DMS153 (cell line): ENCODE measurements at regions not wholly inside any gene's neighbourhood (a gene's known extent, or its start where the extent isn't known, plus 50 kb on each side); places are given as distances from the start of the nearest gene placed in this dataset.

Experiments used
- DNase-seq: peaks from one replicate; lab custom pipeline; 2025; lab: John Stamatoyannopoulos, UW

DNA sequence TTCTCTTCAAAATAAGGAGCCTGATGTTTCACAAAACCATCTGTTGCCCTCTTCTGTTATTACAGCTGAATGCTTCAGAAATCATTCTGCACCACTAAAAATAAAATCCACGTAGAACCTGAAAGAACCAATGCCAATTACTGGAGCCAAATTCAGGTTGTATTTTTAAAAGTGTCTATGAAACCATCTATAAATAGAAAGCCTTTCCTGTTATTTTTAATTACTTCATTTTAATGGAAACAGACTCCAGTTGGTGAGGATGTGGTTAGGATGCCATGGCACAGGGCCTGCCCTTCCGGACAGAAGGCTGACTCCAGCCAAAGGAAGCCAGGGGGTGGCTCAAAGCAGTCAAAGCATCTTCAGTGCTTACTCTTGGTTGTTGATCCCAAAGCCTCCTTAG, 119.8 kb downstream of the TENT4A start:
- no peak for DNase-seq

DNA sequence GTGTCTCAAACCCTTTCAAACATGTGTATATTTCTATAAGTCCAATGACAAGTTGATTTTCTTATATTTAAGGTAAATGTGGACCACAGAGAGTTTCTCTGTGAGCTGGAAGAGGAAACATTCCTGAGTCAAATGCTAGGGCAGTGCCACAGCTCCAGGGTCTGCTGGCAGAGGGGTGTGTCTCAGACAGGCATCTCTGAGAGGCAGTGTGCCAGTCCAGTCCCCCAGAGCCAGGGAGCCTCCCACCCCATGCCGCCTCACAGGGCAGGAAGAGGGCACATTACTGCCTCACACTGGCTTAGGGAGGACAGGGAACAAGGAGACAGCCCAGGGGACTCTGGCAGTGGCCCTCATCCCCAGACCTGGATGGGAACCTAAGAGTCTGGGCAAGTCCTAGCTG, 120.2 kb downstream of the TENT4A start:
- no peak for DNase-seq

DNA sequence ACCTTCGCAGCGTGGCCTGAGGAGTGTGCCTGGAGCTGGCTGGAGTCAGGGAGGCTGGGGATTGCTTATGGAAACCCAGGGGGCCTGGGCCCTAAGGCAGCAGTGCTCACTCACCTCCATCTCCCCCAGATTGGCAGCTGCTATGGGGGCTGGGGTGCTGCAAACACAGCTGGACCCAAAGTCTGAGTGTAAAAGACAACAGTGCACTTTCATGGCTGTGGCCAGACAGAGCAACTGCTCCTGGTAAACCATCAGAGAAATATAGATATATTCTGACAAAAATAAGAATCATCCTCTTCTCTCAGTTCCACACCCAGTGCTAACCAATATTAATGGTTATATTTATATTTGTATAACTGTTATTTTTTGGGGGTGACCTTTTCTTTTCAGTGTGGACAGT, 123.9 kb downstream of the TENT4A start:
- DNase-seq: no peak

DNA sequence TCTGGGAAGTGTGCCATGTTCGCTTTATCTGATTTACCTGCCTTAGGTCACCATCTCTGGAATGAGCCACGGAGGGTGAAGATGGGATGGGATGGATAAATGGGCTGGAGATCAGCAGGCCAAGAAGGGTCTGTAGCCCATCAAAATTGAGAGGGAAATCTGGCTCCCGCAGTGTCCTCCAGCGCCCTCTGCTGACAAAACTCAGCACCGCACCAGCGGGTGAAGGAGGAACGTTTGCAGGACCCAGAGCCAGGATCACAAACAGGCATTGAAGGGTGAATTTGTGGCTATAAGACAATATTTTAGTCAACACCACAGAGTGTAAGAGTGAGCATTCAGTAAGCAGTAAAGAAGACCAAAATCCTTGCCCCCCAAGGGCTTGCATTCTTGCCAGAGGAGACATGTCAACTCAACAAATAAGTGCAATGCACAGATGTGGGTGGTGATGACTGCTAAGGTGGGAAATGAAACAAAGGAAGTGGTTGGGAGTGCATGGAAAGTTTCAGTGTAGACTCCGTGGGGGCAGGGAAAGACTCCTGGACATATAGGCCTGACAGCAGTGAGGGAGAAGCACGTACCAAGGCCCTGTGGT, 124.4 kb downstream of the TENT4A start:
- DNase-seq: no peak

DNA sequence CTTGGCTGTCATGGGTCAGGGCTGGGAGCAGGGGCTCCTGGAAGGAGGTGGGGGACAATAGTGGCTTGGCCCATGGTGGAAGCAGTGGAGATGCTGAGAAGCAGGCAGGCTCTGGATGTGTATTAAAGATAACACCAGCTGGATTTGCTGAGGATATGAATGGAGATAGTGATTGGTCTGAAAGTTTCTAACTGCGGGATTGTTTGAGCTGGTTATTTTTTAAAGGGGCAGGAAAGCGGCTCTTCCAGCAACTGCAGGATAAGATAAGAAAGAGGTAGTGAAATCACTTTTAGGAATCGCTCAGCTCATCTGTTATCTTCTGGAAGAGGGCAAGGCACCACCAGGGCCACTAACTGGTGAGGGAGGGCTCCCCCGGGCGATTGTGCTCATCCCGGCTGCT, 125.5 kb downstream of the TENT4A start:
- no peak for DNase-seq

DNA sequence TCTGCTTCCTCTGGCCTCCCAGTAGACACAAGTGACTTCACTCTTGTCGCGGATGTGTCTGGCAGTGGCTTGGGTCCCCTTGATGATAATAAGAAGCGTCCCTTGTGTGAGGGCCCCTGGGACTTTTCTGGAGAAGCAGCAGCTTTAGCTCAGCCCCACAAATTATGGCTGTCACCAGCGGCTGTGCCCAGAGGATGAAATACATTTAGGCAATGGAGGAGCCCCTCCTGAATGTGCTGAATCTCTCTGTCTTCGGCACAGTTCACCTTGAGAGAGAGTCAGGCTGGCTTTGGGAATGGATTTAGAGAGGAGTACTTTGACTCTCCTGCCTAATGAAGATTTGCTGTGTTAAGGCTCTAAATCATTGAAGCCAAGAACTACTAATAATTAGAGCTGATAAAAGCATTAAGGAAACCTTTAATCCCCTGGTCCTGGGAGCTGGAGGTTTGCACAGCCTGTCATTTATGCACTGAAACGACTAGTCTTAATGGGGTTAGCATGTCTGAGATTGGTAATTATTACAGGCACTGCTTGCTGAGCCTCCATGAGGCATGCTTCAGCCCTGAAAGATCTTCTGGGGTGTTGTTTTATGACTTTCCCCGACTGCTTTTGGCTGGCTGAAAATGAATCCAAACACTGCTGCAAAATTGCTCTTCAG, 127.0 kb downstream of the TENT4A start:
- DNase-seq: no peak

DNA sequence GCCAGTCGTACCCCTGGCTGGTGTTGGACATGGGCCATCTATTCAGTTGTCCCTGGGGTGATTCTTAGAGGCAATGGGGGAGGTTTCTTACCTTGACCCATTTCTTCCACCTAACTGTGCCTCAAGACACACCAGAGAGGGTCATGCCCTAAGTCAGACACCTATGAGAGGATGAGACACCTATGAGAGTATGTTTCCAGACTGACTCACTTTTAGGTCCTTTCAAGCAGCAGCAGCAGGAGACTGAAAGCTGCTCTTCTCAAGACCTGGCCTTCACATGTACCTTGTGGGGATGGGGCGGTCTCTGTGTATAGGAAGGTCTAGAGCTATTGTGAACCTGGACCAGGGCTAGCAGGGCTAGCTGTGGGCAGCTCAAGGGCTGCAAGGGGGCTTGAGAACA, 130.1 kb downstream of the TENT4A start:
- no peak for DNase-seq

DNA sequence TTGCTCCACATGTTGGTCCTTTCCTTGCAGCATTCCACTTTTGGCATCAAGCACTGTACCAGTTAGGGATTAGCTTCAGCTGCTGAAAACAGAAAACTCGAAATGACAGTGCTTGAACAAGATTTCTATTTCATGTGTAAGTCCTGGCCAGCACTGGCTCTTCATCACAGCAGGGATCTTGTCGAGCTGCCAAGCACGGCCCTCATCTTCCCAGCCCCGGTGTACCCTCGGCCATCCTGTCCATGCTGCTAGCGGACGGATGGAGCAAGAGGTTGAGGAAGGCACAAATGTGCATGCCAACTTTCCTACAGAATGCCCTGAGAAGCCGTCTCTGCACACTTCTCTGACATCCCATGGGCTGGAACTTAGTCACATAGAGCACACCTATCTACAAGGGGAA, 130.6 kb downstream of the TENT4A start:
- DNase-seq: no peak

DNA sequence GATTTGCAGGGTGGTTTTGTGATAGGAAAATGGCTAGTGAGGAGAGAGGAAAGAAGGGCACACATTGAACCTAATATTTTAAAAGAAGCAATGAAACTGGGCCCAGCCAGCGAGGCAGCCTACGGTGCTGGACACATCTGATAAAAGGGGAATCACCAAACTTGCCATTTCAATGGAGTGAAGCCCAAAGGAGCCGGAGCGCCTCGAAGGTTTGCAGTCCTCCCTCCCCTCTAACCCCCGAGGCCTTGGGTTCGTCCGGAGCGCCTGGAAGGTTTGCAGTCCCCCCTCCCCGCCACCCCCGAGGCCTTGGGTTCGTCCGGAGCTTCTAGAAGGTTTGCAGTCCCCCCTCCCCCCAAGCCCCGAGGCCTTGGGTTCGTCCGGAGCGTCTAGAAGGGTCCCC, 132.6 kb downstream of the TENT4A start:
- no peak for DNase-seq

DNA sequence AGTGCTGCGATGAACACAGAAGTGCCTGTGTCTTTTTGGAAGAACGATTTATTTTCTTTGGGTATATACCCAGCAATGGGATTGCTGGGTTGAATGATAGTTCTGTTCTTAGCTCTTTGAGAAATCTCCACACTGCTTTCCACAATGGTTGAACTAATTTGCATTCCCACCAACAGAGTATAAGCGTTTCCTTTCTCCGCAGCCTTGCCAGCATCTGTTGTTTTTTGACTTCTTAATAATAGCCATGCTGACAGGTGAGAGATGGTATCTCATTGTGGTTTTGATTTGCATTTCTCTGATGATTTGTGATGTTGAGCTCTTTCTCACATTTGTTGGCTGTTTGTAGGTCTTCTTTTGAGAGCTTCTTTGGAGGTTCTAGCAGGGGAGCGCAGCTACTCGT, 134.6 kb downstream of the TENT4A start:
- no peak for DNase-seq

DNA sequence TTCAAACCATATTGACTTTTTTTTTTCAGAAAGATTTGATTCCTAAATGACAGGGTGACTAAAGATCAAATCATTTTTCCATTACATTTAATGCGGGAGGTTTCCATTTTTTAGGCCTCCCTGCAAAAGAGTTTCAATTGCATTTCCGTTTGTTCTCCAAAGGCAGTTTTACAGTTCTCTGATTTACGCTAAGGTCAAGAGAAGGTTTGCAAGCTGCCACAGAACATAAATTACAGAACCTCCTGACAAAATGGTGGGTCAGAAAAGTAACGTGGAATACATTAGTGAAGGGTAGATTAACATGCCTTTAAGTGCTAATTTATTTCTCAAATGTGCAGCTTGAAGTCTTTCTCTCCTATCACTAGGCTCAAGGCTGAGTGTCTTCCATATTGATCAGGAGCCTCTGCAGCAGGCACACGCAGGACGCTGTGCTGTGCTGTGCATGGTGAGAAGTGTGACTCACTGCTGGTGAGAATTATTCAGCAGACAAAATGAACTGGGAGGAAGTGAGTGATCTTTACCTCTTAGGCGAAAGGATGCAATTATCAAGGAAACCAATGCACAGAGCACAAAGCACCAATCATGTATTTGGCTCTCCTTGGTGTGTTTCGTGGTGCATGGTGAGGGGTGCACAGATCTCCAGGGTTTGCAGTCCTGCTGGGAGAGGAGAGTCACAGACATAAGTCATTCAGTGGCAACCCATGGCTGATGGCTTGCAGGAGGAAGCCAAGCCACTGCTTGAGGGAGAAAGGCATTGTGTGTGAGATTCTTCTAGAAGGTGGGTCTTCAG, 136.3 kb downstream of the TENT4A start:
- DNase-seq: no peak

DNA sequence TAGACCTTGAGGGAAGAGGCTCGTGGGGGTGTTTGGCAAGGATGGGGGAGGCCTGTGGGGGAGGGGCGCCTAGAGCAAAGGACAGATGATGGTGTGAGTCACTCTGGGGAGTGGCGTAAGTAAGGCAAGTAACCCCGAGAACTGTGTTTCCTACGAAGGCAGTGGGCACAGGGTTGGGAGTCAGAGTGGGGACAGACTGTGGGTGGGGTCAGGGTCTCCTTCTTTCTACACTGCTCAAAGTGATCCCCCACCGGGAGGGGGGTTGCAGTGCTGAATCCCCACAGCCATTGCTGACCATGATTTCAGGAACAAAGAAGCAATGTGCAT, 136.8 kb downstream of the TENT4A start:
- DNase-seq: no peak

DNA sequence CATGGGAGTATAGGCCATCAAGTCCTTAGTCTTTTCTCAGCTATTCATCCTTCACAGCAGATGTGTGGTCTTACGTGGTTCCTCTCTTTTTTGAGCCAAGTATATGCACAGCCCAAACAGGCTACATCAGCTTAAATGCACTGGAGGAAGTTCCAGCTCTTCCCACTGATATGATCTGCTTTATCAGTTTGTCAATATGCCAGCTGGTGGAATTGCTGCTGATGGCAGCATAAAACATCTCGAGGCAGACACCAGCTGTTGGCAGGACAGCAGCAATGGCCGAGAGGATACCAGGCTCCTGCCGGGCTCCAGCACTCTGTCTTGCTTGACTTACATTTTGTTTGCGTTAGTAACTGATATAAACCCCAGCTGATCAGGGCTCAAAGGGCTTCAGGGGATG, 143.4 kb downstream of the TENT4A start:
- peak; percentile 75 for DNase-seq

DNA sequence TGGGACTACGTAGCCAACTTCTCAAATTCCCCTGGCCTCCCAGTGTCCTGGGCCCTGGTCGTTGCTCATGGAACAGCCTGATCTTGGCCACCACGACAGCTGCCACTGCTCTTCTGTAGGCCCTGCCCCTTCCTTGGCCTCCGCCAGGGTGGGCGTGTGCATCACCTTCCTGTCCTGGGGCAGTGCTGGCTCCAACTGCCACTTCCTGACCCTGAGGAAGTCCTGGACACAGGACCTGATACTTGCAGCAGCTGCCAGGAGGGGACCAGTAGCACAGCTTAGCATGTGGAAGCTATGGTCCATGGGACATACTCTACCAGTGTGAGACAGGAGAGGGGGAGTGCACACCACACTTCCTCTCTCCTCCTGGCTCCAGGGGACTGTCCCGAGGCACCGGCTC, 145.2 kb downstream of the TENT4A start:
- no peak for DNase-seq

DNA sequence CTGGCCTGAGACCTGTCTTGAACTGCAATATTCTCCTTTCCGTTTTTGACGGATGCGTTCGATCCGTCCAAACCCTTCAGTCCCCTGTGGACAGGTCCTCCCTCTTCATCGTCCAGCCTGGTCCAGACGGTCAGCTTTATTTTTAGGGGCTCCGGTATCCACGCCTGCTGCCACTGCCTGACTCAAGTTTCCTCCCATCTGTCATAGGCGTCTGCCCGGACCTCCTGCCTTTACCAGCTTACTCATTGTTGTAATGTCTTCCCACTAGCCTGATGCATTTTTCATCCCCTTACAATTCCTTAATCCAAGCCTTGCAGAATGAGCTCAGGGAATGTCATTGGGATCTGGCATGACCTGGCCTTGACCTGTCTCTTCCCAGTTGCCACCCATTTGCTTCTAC, 145.8 kb downstream of the TENT4A start:
- DNase-seq: no peak

DNA sequence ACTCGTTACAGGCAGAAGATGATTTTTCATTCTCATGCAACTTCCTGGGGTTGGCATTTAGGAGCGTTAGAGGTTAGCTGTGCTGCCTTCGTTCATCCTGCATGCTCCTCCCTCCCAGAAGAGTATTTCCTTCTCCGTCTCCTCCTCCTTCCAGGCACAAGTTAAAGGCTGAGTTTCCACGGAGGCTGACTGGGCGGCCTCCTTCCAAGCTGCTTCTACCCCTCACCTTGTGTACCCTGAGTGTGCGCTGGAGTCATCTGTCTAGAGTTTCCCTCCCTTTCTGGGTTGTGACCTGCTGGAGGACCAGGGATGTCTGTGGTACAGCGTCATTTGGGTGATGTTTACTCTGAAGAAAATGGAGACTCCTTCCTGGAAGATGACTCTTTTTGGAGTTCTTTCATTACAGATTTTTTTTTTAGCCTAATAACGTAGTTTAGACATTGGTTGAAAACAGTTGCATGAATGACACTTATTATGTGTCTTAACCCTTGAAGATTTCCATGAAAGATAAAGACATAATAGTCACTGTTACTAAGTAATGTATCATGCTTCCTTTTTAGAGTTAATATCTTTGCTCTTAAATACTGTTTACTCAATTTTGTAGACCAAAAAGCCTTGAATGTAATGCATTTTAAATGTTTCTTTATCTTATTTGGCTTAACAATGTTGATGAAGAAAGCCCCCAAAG, 146.9 kb downstream of the TENT4A start:
- no peak for DNase-seq

DNA sequence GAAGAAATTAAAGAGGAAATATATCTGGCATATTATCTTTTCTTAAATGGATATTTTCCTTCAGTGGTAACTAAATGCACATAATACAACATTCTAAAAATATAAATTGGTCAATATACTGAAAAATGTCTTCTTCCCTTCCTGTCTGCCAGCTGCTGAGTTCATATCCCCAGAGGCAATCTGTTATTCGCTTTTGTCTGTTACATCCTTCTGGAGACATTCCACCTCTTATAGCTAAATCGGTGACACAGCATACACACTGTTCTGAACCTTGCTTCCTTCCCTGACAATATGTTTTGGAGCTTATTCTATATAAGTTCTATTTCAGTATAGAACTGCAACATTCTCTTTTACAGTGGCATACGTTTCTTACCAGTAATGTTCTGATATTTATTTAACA, 147.8 kb downstream of the TENT4A start:
- no peak for DNase-seq

DNA sequence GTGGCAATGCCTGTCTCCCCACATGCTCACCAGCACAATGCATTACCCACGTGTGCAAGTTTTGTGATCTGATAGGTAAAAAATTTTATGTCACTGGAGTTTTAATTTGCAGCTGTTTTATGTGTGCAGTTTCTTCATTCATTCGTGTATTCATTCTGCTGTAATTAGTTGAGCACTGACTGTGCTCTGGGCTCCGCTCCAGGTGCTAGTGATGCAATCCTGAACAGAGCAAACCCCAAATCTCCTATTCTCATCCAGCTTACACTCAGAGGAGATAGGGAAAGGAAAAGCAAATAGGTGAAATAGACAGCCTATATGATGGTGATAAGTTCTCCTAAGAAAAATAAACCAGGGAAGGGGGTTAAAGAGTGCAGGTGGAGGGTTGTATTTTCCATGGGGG, 148.4 kb downstream of the TENT4A start:
- DNase-seq: no peak

DNA sequence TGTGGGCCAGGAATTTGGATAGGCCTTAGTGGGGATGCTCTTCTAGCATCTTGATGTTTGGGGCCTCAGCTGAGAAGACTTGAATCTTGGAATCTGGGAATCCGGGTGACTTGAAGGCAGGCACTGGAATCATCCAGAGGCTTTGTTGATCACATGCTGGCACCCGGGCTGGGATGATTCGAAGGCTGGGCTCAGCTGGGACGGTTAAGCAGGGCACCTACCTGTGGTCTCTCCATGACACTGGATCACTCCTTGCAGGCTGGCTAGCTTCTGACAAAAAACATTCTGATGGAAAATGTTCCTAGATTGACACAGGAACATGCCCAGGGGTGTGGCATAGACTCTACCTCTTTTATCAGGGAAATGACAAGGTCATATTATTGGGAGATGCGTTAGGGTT, 149.1 kb downstream of the TENT4A start:
- DNase-seq: no peak

DNA sequence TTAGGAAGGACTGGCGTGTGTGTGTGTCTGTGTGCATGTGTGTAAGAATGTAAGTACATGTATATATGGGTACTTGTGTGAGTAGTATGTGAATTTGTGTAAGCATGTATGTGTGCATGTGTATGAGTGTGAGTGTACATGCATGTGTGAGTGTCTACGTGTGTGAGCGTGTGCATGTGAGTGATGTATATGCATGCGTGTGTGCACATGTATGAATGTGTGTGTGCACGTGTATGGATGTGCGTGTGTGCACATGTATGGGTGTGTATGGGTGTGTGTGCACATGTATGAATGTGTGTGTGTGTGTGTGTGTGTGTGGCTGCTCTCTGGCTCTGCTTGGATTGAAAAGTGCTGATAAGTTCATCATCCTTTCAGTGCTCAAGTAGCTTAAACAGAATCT, 154.5 kb downstream of the TENT4A start:
- DNase-seq: no peak

DNA sequence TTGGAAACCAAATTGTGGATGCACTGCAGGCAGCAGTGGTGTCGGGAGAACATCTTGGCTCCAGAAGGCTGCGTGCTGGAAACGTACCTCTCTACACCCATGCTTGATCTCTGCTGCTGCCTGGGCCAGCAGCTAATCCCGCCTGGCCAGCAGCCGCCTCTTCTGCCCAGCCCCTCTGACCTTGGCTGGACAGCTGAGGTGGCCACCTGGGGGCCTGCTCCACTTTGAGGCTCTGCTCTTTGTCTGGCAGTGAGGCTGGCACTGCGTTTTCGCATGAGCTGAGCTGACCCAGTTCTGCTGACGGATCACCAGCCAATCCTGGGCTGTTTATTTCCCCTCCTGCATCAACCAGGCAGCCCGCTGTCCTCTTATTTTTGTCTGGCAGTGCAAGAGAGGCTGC, 154.9 kb downstream of the TENT4A start:
- no peak for DNase-seq

DNA sequence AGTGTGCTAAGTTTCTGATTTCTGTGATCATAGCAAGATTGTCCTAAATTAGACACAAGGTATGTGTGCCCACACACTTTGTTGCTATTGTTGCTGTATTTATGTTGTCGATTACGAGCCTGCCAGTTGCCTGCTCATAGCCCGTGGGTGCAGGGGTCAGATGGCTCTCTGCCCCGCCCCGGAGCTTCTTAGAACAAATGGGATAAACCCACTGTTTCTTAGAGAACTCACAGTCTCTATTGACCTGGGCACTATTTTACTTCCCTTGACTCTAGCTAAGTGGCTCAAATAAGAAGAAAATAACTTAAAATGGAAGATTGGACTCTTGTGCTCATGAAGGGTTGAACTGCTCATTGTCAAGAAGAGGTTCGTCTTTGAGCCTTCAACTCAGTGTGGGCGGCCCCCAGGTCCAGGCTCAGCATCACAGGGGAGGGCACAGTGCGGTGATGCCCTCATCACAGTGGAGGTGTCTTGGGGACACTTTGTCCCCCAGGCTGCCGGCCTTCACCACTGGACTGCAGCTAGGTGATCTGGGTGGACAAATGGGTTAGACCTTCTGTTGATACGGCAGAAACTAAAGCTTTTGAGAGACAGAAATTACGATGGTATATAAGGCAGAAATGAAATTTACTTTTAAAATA, 155.5 kb downstream of the TENT4A start:
- no peak for DNase-seq

DNA sequence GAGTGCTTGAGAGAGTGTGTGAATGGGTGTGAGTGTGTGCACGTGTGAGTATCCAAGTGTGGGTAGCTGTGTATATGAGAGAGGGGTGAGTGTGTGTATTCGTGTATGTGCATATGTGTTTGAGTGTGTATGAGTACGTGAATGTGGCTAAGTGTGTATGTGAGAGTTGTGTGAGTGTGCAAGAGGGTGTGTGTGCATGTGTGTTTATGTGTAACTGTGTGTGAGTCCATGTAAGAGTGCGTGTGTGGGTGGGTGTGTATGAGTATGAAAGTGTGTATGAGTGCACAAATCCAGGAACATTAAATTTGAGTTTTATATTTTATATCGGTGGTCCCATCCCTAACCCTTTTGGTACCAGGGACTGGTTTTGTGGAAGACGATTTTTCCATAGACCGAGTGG, 156.4 kb downstream of the TENT4A start:
- DNase-seq: no peak
